Activated naive CD4-positive, alpha-beta T cell treated with anti-CD3 and anti-CD28 coated beads for 36 hours (primary cell): ENCODE measurements at regions not wholly inside any gene's neighbourhood (a gene's known extent, or its start where the extent isn't known, plus 50 kb on each side); places are given as distances from the start of the nearest gene placed in this dataset.
"Not testable (repeated sequence)": the region's sequence is repeated elsewhere in the genome, so short reads cannot be mapped to it uniquely, and the experiment has no call there.

Source experiments
- CTCF ChIA-PET: fragments of 350-600 bp; sonication (Branson Sonifier 250); formaldehyde crosslinking; loops from one replicate; lab custom pipeline; 2021; ENCODE audit warnings: antibody characterized with exemption; lab: Charles Lee
- DNase-seq: peaks from one replicate; pipeline ENCODE4 v3.0.0-alpha.2; 2020
- H3K27ac Mint-ChIP-seq: one replicate; pipeline ENCODE4 v1.8.0; 2021; ENCODE audit warnings: mild to moderate bottlenecking, mixed read lengths
- H3K27me3 Mint-ChIP-seq: one replicate; pipeline ENCODE4 v1.8.0; 2021; ENCODE audit warnings: low read depth, mixed read lengths
- H3K36me3 Mint-ChIP-seq: one replicate; pipeline ENCODE4 v1.8.0; 2021; ENCODE audit warnings: low read depth, mixed read lengths
- H3K4me1 Mint-ChIP-seq: one replicate; pipeline ENCODE4 v1.8.0; 2021; ENCODE audit warnings: low read depth, mixed read lengths
- H3K4me3 Mint-ChIP-seq: one replicate; pipeline ENCODE4 v1.8.0; 2021; ENCODE audit warnings: mild to moderate bottlenecking, moderate library complexity, mixed read lengths
- H3K9me3 Mint-ChIP-seq: one replicate; pipeline ENCODE4 v1.8.0; 2021; ENCODE audit warnings: mixed read lengths
- intact Hi-C: fragments of 100-400 bp; cut with micrococcal nuclease; formaldehyde crosslinking; loops from one replicate; pipeline ENCODE4 v1.15.1; 2023

GRCh38 chr10:30695481-30696236, 66.1 kb upstream of the LYZL2 start:
- CTCF ChIA-PET, result interaction anchor here (1.2 to 3.9 kb wide), 3 partner anchors 9 to 56 kb away, joined by 3 to 23 read pairs (median 5); no protein-coding TSS in a partner anchor
- intact Hi-C loops, result loop anchor here (1.0 kb wide), 1 partner anchor 10 kb away; no protein-coding TSS in a partner anchor
- not testable (repeated sequence) for H3K36me3 Mint-ChIP-seq

GRCh38 chr10:30694518-30695228, 65.1 kb upstream of the LYZL2 start:
- H3K27ac Mint-ChIP-seq, result peak overlapping the region; percentile 81
- CTCF ChIA-PET, result interaction anchor here (0.6 to 3.9 kb wide), 4 partner anchors 8 to 304 kb away, joined by 3 to 23 read pairs (median 4); no protein-coding TSS in a partner anchor
- no peak for DNase-seq
- H3K36me3 Mint-ChIP-seq, result no peaks in the 10 kb centered on the region
- H3K4me3 Mint-ChIP-seq, result no peak overlapping the region
- no peaks in the 10 kb centered on the region for H3K9me3 Mint-ChIP-seq
- peaks cover 49% of the 10 kb centered on the region for H3K4me1 Mint-ChIP-seq
- H3K27me3 Mint-ChIP-seq, result no peaks in the 10 kb centered on the region
- intact Hi-C loops, result loop anchor here (1.0 kb wide), 1 partner anchor 11 kb away; no protein-coding TSS in a partner anchor

More at GRCh38 chr10:30695481-30696236, 66.1 kb upstream of the LYZL2 start:
- Mint-ChIP-seq H3K4me1 (peaks cover 59% of the 10 kb centered on the region), H3K27ac (peak overlapping the region; percentile 84), H3K4me3 (peak overlapping the region; percentile 30)
- H3K27me3 Mint-ChIP-seq, H3K9me3 Mint-ChIP-seq: not testable (repeated sequence)
- DNase-seq, result peak; percentile 86

GRCh38 chr10:30691639-30692015, 62.1 kb upstream of the LYZL2 start:
- Mint-ChIP-seq H3K36me3 (no peaks in the 10 kb centered on the region), H3K4me1 (peaks cover 31% of the 10 kb centered on the region), H3K27ac (no peak overlapping the region), H3K27me3 (no peaks in the 10 kb centered on the region), H3K9me3 (no peaks in the 10 kb centered on the region), H3K4me3 (no peak overlapping the region)
- intact Hi-C loops, result no loop called here
- DNase-seq, result no peak
- CTCF ChIA-PET, result interaction anchor here (0.7 to 1.1 kb wide), 2 partner anchors 25 to 28 kb away, joined by 3 read pairs; no protein-coding TSS in a partner anchor

- H3K36me3 Mint-ChIP-seq, H3K27ac Mint-ChIP-seq, intact Hi-C loops, H3K27me3 Mint-ChIP-seq, DNase-seq, H3K4me3 Mint-ChIP-seq, H3K9me3 Mint-ChIP-seq: not testable (repeated sequence)
- peaks cover 26% of the 10 kb centered on the region for H3K4me1 Mint-ChIP-seq
- CTCF ChIA-PET, result interaction anchor here (0.7 to 6.0 kb wide), 4 partner anchors 20 to 28 kb away, joined by 3 to 103 read pairs (median 4); no protein-coding TSS in a partner anchor
Measured at GRCh38 chr10:30690948-30691638, 61.5 kb upstream of the LYZL2 start.

- Mint-ChIP-seq H3K27me3 (peaks cover 16% of the 10 kb centered on the region), H3K27ac (no peak overlapping the region), H3K36me3 (no peaks in the 10 kb centered on the region), H3K4me3 (no peak overlapping the region), H3K9me3 (no peaks in the 10 kb centered on the region), H3K4me1 (peaks cover 7% of the 10 kb centered on the region)
- intact Hi-C loops, result loop anchor here (5.0 kb wide), 1 partner anchor 94 kb away; no protein-coding TSS in a partner anchor
- no peak for DNase-seq
- CTCF ChIA-PET, result interaction anchor here (0.7 to 6.0 kb wide), 13 partner anchors 8 to 106 kb away, joined by 3 to 103 read pairs (median 7); no protein-coding TSS in a partner anchor
Measured at GRCh38 chr10:30688456-30688855, 58.9 kb upstream of the LYZL2 start.

- H3K36me3 Mint-ChIP-seq, result no peaks in the 10 kb centered on the region
- intact Hi-C loops, result loop anchor here (1.0 to 5.0 kb wide), 3 partner anchors 16 to 95 kb away; no protein-coding TSS in a partner anchor
- H3K27me3 Mint-ChIP-seq, result peaks cover 17% of the 10 kb centered on the region
- no peak overlapping the region for H3K4me3 Mint-ChIP-seq
- CTCF ChIA-PET, result interaction anchor here (0.6 to 6.0 kb wide), 19 partner anchors 9 to 1123 kb away, joined by 3 to 103 read pairs (median 5); no protein-coding TSS in a partner anchor
- no peaks in the 10 kb centered on the region for H3K9me3 Mint-ChIP-seq
- peak; percentile 91 for DNase-seq
- H3K4me1 Mint-ChIP-seq, result peaks cover 7% of the 10 kb centered on the region
- H3K27ac Mint-ChIP-seq, result no peak overlapping the region
Measured at GRCh38 chr10:30687698-30688213, 58.2 kb upstream of the LYZL2 start.

- Mint-ChIP-seq H3K9me3 (no peaks in the 10 kb centered on the region), H3K27ac (no peak overlapping the region), H3K4me1 (peaks cover 9% of the 10 kb centered on the region), H3K4me3 (no peak overlapping the region), H3K36me3 (no peaks in the 10 kb centered on the region), H3K27me3 (peaks cover 19% of the 10 kb centered on the region)
- CTCF ChIA-PET, result interaction anchor here (1.7 to 6.0 kb wide), 6 partner anchors 10 to 1124 kb away, joined by 5 to 103 read pairs (median 18); no protein-coding TSS in a partner anchor
- DNase-seq, result no peak
- intact Hi-C loops, result loop anchor here (1.0 to 5.0 kb wide), 3 partner anchors 15 to 96 kb away; no protein-coding TSS in a partner anchor
Measured at GRCh38 chr10:30686708-30687107, 57.2 kb upstream of the LYZL2 start.

GRCh38 chr10:30683496-30683895, 53.9 kb upstream of the LYZL2 start:
- intact Hi-C loops, result no loop called here
- DNase-seq, result no peak
- Mint-ChIP-seq H3K4me1 (peaks cover 7% of the 10 kb centered on the region), H3K27me3 (peaks cover 33% of the 10 kb centered on the region), H3K4me3 (no peak overlapping the region), H3K36me3 (no peaks in the 10 kb centered on the region), H3K9me3 (peaks cover 8% of the 10 kb centered on the region), H3K27ac (no peak overlapping the region)
- CTCF ChIA-PET, result no interaction called here

GRCh38 chr10:30682377-30683199, 53.0 kb upstream of the LYZL2 start:
- CTCF ChIA-PET, H3K36me3 Mint-ChIP-seq, H3K9me3 Mint-ChIP-seq, H3K27ac Mint-ChIP-seq, H3K4me1 Mint-ChIP-seq, intact Hi-C loops, H3K4me3 Mint-ChIP-seq: not testable (repeated sequence)
- H3K27me3 Mint-ChIP-seq, result peaks cover 33% of the 10 kb centered on the region
- DNase-seq, result peak; percentile 54

GRCh38 chr10:30680908-30681307, 51.4 kb upstream of the LYZL2 start:
- DNase-seq, result no peak
- intact Hi-C loops, result no loop called here
- CTCF ChIA-PET, result interaction anchor here (0.6 to 1.9 kb wide), 4 partner anchors 10 to 41 kb away, joined by 3 to 8 read pairs (median 4); no protein-coding TSS in a partner anchor
- peaks cover 30% of the 10 kb centered on the region for H3K27me3 Mint-ChIP-seq
- H3K4me3 Mint-ChIP-seq, result no peak overlapping the region
- H3K9me3 Mint-ChIP-seq, result peaks cover 8% of the 10 kb centered on the region
- peaks cover 2% of the 10 kb centered on the region for H3K4me1 Mint-ChIP-seq
- no peaks in the 10 kb centered on the region for H3K36me3 Mint-ChIP-seq
- H3K27ac Mint-ChIP-seq, result no peak overlapping the region
